Parathyroid adenoma (tissue), 2 donors: ENCODE measurements at regions not wholly inside any gene's neighbourhood (a gene's known extent, or its start where the extent isn't known, plus 50 kb on each side); places are given as distances from the start of the nearest gene placed in this dataset.
"Not testable (repeated sequence)": the region's sequence is repeated elsewhere in the genome, so short reads cannot be mapped to it uniquely, and the experiment has no call there.

Source experiments
- H2AFZ ChIP-seq: fragments of 300-600 bp; sonication (generic); one replicate; pipeline ENCODE4 v1.7.0; 2017; ENCODE audit warnings: antibody characterized with exemption, mild to moderate bottlenecking
- H3K27ac ChIP-seq: fragments of 300-600 bp; sonication (generic); one replicate; pipeline ENCODE4 v1.7.0; 2017
- H3K27me3 ChIP-seq: fragments of 300-600 bp; sonication (generic); one replicate; pipeline ENCODE4 v1.7.0; 2017; ENCODE audit warnings: low read length; ENCODE audit not compliant: control insufficient read depth, insufficient read depth
- H3K36me3 ChIP-seq: fragments of 300-600 bp; sonication (generic); one replicate; pipeline ENCODE4 v1.7.0; 2017; ENCODE audit warnings: low read length; ENCODE audit not compliant: control insufficient read depth, insufficient read depth
- H3K4me1 ChIP-seq: fragments of 300-600 bp; sonication (generic); one replicate; pipeline ENCODE4 v1.7.0; 2017; ENCODE audit warnings: control low read depth
- H3K4me2 ChIP-seq: fragments of 300-600 bp; sonication (generic); one replicate; pipeline ENCODE4 v1.7.0; 2017; ENCODE audit warnings: low read length
- H3K4me3 ChIP-seq: fragments of 300-600 bp; sonication (generic); one replicate; pipeline ENCODE4 v1.7.0; 2017; ENCODE audit warnings: low read depth, low read length
- H3K79me2 ChIP-seq: fragments of 300-600 bp; sonication (generic); one replicate; pipeline ENCODE4 v1.7.0; 2017; ENCODE audit warnings: control low read depth
- H3K9ac ChIP-seq: fragments of 300-600 bp; sonication (generic); one replicate; pipeline ENCODE4 v1.7.0; 2017; ENCODE audit warnings: mild to moderate bottlenecking
- H3K9me3 ChIP-seq: fragments of 300-600 bp; sonication (generic); one replicate; pipeline ENCODE4 v1.7.0; 2017; ENCODE audit warnings: low read length; ENCODE audit not compliant: control insufficient read depth
- CTCF ChIP-seq: fragments of 300-600 bp; sonication (generic); IDR thresholded peaks from one replicate; pipeline ENCODE4 v1.7.0; 2017; ENCODE audit warnings: antibody characterized with exemption, mild to moderate bottlenecking
- donor health status: primary hyperparathyroidism.

DNA sequence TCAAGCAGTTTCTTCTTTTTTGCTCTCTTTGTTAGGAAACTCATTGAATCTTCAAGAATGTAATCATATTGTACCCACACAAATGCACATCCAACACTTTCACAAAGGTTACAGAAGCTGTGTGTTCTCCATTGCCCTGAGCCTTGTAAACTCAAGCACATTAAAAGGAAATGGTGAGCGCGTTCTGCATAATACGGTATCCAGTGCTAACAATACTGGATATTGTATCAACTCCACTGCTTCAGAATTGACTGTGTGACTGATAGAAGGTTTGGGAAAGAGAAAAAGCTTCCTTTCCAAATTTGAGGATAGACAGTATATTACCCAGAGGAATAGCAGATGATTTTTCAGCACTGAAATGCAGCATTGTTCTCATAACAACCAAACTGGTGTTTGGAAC lies 268.9 kb upstream of the RBMS3 start:
- Histone ChIP-seq H3K27ac (no peak overlapping the region), H3K4me1 (no peaks in the 10 kb centered on the region), H3K4me3 (no peak overlapping the region), H3K79me2 (no peaks in the 10 kb centered on the region), H2AFZ (no peak overlapping the region), H3K4me2 (no peak overlapping the region), H3K27me3 (no peaks in the 10 kb centered on the region), H3K9me3 (no peaks in the 10 kb centered on the region), H3K36me3 (no peaks in the 10 kb centered on the region), H3K9ac (no peak overlapping the region)
- no peak for TF ChIP-seq CTCF

DNA sequence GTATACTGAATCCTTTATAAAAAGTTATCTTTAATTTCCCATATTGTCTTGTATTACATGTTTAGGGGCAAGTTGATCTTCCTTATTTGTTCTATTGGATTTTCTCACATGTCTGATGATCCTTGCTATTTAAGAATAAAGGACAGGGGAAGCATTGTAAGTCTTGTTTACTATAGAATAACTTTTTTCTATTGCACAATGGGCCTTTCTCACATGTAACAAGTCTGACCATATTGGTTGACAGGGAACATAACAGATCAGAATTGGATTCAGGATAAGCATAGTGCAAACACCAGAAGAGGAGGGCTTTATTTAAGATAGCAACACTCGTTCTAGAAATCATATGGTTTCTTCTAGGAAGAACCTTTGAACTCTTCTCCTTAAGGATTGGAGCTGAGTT lies 257.9 kb upstream of the RBMS3 start:
- no peaks in the 10 kb centered on the region for H3K79me2 ChIP-seq
- no peak overlapping the region for H3K4me2 ChIP-seq
- TF ChIP-seq CTCF, result no peak
- no peak overlapping the region for H3K4me3 ChIP-seq
- no peaks in the 10 kb centered on the region for H3K27me3 ChIP-seq
- no peaks in the 10 kb centered on the region for H3K36me3 ChIP-seq
- H3K9me3 ChIP-seq, result no peaks in the 10 kb centered on the region
- H3K27ac ChIP-seq, result no peak overlapping the region
- H2AFZ ChIP-seq, result no peak overlapping the region
- no peaks in the 10 kb centered on the region for H3K4me1 ChIP-seq
- H3K9ac ChIP-seq, result no peak overlapping the region

DNA sequence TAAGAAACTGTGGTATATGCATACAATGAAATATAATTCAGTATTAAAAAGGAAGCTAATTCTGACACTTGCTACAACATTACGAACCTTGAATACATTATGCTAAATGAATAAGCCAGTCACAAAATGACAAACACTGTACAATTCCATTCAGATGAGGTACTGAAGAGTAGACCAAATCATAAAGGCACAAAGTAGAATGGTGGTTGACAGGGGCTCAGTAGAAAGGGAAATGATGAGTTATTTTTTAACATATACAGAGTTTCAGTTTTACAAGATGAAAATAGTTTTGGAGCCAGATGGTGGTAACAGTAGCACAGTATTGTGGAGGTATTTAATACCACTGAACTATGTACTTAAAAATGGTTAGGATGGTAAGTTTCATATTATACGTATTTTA lies 254.6 kb upstream of the RBMS3 start:
- Histone ChIP-seq H3K4me1 (no peaks in the 10 kb centered on the region), H3K79me2 (no peaks in the 10 kb centered on the region), H3K36me3 (no peaks in the 10 kb centered on the region), H3K9ac (no peak overlapping the region), H2AFZ (no peak overlapping the region), H3K27ac (no peak overlapping the region), H3K27me3 (no peaks in the 10 kb centered on the region), H3K4me3 (no peak overlapping the region), H3K4me2 (no peak overlapping the region), H3K9me3 (no peaks in the 10 kb centered on the region)
- TF ChIP-seq CTCF, result no peak

DNA sequence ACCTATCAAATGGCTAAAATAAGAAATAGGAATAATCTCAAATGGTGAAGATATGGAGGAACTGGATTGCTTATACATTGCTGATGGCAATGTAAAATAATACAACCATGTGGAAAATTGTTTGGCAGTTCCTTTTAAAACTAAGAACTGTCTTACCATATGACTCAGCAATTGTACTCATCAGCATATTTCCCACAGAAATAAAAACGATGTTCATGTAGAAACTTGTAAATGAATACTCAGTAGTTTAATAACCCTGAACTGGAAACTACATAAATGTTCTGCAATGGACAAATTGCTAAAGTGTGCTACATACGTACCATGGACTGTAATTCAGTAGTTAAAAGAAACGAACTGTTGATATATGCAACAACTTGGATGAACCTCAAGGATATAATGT lies 253.9 kb upstream of the RBMS3 start:
- H3K79me2 ChIP-seq, result no peaks in the 10 kb centered on the region

GRCh38 chr3:29031175-29031574 lies 249.7 kb upstream of the RBMS3 start:
- not testable (repeated sequence) for H3K4me2 ChIP-seq, H3K4me3 ChIP-seq, H3K9ac ChIP-seq, H3K4me1 ChIP-seq, H3K36me3 ChIP-seq, H3K79me2 ChIP-seq, H2AFZ ChIP-seq, H3K27ac ChIP-seq, H3K9me3 ChIP-seq, H3K27me3 ChIP-seq

More for the DNA sequence above, 253.9 kb upstream of the RBMS3 start:
- H3K36me3 ChIP-seq, result no peaks in the 10 kb centered on the region
- H3K9ac ChIP-seq, result no peak overlapping the region
- no peaks in the 10 kb centered on the region for H3K4me1 ChIP-seq
- no peak overlapping the region for H3K4me2 ChIP-seq
- TF ChIP-seq CTCF, result no peak
- H2AFZ ChIP-seq, result no peak overlapping the region
- H3K27me3 ChIP-seq, result no peaks in the 10 kb centered on the region
- H3K9me3 ChIP-seq, result no peaks in the 10 kb centered on the region
- no peak overlapping the region for H3K4me3 ChIP-seq
- H3K27ac ChIP-seq, result no peak overlapping the region
